IMR-90 (cell line): ENCODE measurements at regions not wholly inside any gene's neighbourhood (a gene's known extent, or its start where the extent isn't known, plus 50 kb on each side); places are given as distances from the start of the nearest gene placed in this dataset.

Source experiments
- CTCF ChIP-seq: conservative IDR thresholded peaks from 2 replicates; pipeline ENCODE4 v1.5.1; 2012; ENCODE audit warnings: mild to moderate bottlenecking, low read depth, low read length, improper control_type of control experiment
- MAFK ChIP-seq: IDR thresholded peaks from 2 replicates; pipeline ENCODE4 v1.6.1; 2012; ENCODE audit warnings: low read depth, low read length, improper control_type of control experiment
- POLR2A ChIP-seq: IDR thresholded peaks from 2 replicates; pipeline ENCODE4 v1.6.1; 2012; ENCODE audit warnings: mild to moderate bottlenecking, low read depth, low read length
- RCOR1 ChIP-seq: IDR thresholded peaks from 2 replicates; pipeline ENCODE4 v1.6.1; 2012; ENCODE audit warnings: mild to moderate bottlenecking, low read length, improper control_type of control experiment; ENCODE audit not compliant: insufficient replicate concordance
- RFX5 ChIP-seq: IDR thresholded peaks from 2 replicates; pipeline ENCODE4 v1.8.0; 2012; ENCODE audit warnings: low read depth, mild to moderate bottlenecking, low read length, moderate library complexity
- SMC3 ChIP-seq: fragments of 150-350 bp; IDR thresholded peaks from 2 replicates; pipeline ENCODE4 v1.6.1; 2016; ENCODE audit warnings: low read depth, mild to moderate bottlenecking, antibody characterized with exemption, low read length, moderate library complexity
- USF2 ChIP-seq: fragments of 150-350 bp; IDR thresholded peaks from 2 replicates; pipeline ENCODE4 v1.6.1; 2017; ENCODE audit warnings: mild to moderate bottlenecking, antibody characterized with exemption, low read length, low read depth

GRCh38 chr12:42744539-42745182 is 155.1 kb upstream of the PRICKLE1 start:
- TF ChIP-seq CTCF (no peak), USF2 (no peak), MAFK (no peak), SMC3 (no peak), RCOR1 (no peak), POLR2A (no peak), RFX5 (no peak)
